NCI-H2196 treated with DMSO at 0.1 percent for 48 hours (cell line): ENCODE measurements at regions not wholly inside any gene's neighbourhood (a gene's known extent, or its start where the extent isn't known, plus 50 kb on each side); places are given as distances from the start of the nearest gene placed in this dataset.

ENCODE experiments used
- DNase-seq: peaks from one replicate; lab custom pipeline; 2025; ENCODE audit not compliant: unreplicated experiment; lab: John Stamatoyannopoulos, UW

DNA sequence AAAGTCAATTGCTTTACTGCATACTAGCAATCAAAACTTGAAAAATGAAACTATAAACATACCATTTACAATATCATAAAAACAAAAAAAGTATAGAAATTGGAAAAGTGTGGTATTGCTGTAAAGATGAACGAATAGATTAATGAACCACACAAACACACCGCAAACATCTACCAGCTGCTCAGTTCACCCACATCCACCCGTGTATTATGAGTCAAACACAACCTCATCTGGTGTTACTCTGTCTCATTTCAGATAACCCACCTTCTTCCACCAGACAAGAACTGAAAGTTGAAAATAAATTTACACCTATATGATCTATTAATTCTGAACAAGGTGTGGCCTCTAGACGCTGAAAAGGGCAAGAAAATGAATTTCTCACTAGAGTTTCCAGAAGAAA, 53.3 kb downstream of the BLID start:
- no peak for DNase-seq

DNA sequence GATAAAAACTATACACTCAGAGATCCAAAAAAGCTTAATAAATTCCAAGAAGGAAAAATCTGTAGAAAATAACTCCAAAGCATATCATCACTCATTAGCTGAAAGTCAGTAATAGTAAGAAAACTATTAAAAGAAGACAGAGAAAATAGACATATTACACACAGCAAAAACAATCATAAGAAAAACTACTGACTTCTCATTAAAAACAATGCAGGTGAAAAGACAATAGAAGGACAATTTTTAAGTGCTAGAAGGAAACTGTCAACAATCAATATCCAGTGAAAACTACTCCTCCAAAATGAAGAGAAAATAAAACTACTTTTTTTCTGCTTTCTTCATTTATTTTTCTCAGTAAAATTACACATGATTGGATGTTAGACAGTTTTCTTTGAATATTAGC, 56.5 kb downstream of the BLID start:
- DNase-seq: no peak

DNA sequence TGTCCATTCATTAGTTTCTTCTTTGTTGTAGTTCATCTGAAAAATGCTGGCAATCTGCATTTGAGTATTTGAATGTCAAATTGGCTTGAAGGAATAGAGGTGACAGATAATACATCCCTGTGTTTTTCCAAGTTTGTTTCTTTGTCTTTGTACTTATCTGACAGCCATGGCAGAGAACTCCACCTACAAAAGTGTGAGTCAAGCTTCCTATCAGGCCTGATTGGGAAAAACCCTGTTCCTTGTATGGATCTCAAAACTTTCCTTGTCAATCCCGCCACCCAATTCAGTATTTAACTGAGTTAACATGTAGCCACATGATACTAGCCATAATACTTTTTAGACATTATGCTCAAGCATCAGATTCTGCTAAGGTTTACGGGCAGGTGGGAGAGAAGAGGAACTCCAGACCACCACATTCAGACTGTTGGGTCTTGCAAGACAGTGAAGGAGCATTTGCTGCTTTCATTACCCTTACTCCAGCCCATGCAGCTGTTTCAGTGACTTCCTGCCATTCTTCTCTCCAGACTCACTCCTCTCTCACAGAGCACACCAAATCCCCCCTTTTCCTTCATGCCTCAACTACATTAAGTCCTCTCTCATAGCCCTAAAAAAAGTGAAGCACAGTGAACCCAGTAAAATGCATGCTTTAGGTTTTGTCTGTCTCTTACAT, 65.9 kb downstream of the BLID start:
- DNase-seq: no peak

DNA sequence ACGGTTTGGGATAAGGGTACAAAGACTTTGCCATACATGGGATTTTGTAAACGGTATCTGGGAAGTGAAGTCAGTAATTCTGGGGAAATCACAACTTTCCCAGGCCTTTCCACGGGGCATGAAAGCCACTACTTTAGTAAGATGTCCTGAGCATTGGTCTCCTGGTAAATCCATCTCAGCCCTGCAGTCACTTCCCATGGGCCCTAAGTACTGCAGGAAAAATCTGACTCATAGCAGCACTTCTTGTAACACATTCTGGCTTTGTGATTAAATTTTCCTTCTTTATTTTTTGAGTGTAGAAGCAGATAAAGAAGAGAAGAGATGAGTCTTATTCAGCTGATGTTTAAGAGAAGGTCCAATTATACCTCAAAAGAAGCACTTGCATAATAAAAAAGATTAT, 67.6 kb downstream of the BLID start:
- no peak for DNase-seq

DNA sequence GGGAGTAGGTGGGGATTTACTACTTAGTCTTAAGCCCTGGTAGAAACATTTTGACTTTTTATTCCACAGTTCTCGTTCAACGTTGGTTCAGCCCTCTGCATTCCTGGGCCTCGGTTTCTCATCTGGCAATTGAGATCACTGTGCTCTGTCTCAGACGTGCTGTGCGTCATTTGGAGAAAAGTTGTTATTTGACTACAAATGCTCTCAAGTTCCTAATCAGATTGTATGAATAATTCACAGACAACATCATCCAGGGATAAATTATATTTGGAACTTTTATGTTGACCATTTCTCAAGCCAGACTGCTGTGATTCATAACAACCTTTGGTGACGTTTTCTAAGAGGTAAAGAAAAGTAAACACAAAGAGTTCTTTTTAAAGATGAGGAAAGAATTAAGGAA, 69.2 kb downstream of the BLID start:
- DNase-seq: no peak

DNA sequence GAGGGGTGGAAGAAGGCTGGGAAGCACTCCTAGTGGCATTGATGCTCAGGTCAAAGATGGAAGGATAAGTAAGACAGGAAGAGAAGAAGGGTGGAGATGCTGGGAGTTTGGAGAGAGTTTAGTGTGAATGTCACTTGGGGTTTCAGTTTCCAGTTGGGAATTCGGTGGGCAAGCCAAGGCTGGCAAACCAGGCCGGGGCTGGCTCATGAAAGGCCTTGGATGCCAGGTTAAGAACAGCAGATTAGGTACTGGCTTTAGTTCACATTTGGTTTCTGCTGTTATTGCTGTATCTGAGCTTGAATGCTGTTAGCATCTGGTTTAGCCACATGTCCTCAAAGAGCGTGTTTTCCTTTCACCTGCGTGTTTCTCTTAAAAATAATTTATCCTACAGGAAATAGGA, 69.6 kb downstream of the BLID start:
- DNase-seq: no peak

DNA sequence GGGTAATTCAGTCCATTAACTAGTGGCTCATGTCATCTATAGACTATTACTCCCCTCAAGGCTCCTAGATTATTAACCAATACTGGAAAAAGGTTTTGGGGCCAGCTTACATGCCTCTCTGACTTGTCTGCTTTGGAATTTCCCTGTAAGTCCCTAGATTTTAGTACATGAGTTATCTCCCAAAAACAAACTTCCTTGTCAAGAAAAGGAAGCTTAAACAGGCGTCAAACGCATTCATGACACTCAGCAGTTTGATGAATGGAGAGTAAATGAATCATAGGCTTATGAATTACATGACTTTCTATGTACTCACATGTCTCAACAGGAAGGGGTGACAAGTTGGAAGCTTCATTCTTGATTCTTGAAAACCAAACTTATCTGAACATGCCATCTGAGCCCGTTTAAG, 70.8 kb downstream of the BLID start:
- DNase-seq: no peak

DNA sequence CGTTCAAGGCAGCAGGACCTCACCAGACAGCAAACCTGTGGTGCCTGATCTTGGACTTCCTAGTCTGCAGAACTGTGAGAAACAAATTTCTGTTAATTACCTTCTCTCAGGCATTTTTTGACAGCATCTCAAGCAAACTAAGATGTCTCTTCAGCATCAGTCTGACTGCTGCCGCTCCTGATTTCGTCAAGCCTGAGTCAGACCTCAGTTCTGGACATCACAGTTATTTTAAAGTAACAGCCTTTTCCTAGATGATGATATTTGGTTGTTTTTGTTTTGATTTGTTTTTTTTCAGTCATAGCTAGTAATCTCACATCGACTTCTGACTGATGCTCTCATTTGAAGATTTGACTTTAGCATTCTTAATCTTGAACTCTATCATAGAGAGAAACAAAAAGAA, 71.9 kb downstream of the BLID start:
- no peak for DNase-seq

DNA sequence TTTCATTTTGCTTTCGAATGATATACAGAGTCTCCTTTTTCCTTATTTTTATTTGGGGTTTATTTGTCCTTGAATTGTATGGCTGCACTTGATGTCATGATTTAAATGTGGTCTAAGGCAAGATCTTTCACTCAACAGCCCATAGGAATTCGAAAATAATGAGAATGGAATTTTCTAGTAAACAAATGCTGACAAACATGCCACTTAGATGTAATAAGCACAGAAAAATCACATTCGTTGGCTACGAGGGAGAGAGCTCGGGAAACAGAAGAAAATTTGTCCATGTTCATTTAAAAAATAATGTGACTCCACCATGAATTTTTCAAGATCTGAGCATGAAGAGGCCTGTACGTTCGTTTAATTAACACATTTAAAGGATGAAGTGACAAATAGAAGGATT, 73.0 kb downstream of the BLID start:
- no peak for DNase-seq

DNA sequence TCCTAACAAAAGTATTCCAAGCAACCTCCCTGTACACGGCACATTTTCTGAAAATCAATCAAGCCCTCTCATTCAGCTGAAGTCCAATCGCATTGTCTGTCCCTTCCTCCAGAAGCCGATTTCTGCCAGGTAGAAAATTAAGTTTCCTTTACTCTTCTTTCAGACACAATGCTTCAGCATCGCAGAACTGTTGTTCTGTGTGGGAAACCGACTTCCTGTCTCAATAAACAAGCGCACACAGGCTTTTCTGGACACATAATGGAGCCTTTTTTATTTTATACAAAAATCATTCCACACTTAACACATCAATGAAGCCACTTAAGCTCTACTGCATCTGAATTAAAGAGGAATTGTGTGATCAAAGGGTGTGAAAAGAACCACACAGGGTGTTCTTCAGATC, 75.6 kb downstream of the BLID start:
- no peak for DNase-seq

DNA sequence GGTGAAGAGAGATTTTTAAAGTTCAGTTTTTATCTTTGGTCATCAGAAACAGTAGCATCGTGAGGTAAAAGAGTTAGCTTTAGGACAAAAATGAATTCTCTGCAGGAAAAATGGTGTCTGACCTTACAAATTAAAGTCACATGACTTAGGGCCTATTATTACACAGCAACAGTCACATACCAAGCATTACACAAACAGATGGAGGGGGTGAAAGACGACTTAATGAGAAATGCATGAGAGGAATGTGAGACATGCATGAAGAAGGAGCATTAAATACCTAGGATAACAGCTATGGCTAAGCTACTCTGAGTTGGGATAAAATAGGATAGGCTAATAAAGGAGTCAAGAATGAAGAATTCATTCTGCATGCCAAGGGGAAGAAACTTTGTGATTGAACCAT, 77.5 kb downstream of the BLID start:
- DNase-seq: no peak

DNA sequence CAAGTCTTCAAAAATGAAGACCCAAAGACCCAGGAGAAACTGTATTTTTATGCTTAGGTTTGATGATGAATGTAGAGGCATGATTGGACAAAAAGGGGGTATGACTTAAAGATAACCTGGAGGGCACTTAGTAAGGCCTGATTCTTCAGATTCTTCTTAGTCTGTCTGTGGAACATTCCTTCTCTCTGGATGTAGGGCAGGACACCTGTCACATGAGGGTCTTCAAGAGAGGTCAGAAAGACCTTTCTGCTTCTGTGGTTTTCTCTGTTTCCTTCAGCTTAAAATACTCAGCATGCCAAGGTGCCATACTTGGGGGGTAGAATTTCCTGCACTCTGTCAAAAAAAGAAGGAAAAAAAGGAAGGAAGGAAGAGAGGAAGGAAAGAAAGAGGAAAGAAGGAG, 78.1 kb downstream of the BLID start:
- no peak for DNase-seq

DNA sequence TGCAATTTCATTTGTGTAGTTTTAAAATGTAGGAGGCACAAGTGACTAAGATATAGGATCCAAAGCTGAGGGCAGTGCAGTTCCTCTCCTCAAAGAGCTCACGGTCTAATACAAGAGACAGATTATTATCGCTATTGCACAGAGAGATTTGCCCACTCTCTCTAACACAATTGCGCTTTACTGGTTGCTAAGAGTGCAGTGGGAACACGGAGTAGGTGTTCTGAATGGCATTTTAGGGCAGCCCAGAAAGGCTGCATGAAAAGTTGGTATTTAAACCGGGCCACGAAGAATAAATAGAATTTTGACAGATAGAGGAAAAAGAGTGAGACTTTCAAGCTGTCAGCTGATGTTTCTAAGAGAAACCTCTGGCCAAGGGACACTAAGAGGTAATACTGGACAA, 79.5 kb downstream of the BLID start:
- DNase-seq: no peak

DNA sequence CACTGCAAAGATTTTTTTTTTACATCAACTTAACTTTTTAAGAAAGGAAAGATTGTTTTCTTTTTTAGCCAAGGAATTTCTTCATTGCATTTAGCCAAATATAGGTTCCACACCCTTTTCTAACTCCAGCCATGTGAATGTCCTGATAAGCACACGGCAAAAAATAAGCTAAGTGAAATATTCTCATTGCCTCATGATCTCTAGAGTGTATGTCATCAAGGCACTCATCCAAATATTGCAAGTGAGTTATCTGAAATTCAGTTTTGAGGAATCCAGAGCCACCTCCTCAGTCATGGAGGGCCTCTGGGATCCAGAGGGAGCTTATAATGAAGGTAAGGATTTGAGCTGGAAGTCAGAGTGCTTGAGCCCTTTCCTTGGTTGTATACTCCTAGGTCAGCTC, 80.0 kb downstream of the BLID start:
- DNase-seq: no peak

DNA sequence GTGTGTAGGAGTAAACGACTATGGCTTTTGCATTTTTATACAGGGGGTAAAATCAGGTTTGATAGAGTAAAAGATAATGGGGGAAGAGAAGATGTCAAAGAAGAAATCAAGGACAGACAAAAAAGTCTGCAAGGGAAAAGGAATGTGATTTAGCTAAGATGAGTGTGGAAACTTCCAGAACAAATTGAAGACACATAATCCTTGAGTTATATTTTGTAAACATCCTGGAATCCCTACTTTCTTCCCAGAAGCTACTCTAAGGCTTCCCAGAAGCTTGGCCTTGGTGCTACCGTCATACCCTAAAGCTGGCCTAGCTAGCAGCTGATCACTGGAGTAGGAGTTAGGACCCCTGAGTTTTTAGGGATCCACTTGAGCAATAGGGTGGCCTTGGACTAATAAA, 82.4 kb downstream of the BLID start:
- no peak for DNase-seq

DNA sequence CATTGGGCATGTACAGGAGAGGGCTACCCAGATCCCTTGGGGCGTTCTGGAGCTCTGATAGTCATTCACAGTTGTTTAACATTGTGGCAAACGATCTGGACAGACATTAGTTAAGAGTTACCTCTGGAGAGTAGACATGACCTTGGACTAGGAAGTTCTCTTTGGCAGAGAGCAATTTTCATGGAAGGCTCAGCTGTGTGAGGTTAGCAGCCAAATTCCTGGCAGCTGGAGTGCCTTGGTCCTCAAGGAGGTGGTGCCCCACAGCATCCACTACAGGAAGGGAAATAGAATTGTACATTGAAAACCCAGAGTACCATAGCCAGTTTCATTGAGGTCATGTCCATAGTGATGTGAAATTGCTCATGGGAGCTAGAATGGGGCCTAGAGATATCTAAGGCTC, 82.8 kb downstream of the BLID start:
- DNase-seq: no peak

DNA sequence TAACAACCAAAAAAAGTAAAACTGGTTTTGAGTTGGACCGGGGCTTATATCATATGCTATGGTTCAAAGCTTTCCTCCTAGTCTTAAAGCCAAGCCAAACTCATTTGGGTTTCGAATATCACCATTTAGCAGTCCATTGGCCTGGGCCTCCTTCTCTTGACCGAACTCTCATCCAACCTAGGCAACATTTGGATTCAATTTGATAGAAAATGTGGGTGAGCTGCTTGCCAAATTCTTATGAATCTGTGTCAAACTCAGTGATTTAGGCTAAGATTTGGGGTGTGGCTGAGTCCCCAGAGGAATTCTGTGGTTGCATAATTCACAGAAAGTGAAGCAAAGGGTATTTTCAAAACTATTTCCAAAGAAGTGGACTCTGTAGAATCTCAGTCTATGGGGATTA, 83.7 kb downstream of the BLID start:
- DNase-seq: no peak

DNA sequence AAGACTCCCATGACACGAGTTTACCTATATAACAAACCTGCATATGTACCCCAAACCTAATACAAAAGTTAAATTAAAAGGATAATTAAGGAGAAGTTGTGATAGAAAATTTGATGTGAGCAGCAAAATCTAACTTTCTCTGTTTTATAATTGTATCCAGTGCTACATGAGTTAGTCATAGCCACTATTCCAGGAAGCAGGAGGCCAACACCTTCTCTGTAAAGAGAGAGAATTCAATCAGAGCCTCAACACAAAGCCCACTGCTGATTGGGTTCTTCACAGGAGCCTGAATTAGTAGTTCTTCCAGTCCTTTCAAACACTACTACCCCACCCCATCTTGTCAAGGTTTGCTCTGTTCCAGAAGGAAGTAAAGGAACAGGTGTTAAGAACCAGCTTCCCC, 84.2 kb downstream of the BLID start:
- no peak for DNase-seq

DNA sequence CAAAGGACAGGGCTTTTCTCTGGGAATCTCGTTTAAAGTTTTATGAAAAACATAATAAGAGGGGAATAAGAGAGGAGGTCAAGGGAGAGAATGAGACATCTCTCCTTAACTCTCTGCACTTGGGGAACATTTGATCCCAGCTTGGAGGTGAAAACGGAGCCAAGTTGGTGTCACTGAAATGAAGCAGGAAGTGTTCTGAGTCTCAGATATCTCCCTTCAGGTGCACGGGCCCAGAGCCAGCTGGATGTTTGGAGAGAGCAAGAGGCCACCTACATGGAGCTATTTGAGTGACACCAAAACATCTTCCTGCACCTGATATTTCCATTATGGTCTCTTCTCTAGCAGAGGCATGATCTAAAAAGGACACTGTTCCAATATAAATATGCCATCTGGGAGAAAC, 85.7 kb downstream of the BLID start:
- DNase-seq: no peak

DNA sequence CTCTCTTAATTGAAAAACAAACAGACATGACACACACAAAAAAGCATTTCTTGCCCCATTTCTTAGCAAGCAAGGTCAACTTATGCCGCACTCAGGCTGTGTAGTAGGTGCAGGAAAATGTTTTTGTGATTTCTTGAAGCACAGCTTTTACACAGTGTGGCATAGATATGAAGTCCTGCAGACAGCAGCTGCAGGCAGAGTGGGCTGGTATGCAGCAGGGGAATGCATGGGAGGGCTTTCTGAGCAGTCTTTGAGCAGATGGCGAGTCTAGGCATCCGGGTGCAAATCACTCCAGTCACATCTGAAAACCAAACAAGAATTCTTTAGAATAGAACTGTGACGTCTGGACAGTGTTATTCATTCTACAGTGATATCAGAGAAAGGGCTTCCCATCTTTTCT, 87.5 kb downstream of the BLID start:
- DNase-seq: no peak

DNA sequence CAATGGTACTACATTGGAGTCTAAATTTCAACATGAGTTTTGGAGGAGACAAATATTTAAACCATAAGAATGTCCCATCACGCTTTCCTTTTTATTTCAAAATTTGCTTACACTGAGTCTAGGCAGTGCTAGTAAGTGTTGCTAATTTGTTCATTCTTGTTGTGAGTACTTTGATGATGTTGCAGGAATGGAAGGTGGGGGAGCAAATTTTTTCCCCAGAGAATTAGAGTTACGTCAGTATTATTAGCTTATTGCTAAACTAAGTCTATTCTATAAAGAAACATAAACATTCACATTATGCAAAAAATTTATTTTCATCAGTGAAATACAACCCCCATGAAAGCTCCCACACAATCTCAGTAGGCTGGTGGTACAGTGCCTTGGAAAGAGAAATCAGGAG, 88.0 kb downstream of the BLID start:
- DNase-seq: no peak

DNA sequence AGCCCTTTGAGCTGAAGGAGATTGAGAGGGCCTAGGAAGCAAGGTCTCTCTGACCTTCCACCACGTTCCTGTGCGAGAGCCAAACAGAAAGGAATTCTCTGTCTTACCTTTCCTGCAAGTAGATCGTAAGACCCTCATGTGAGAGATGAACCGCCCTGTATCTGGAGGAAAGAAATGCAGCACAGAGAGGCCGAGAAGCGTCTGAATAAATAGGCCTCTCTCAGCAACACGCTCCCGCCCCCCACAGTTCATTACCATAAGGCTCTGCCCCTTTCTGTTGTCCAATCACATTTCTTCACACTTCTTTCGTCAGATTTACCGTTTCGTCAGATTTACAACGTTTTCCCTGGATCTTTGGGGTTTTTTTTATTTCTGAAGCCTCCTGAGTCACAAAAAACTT, 90.3 kb downstream of the BLID start:
- no peak for DNase-seq

DNA sequence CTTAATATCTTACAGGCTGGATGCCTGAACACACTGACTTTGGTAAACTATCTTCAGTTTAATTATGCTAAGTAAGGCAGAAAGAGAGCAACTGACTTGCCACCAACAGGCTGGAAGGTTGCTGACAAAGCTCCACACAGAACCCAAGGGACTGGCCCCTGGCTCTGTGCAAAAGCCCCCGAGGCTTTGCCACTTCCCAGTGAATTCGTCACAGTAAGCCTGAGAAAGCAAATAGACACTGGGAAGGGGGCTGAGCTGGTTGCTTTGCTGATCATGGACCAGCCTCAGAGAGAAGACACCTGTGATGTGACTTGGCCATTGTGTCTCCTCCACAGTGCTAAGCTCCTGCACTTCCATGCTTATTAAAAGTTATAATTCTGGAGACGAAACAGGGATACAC, 91.7 kb downstream of the BLID start:
- no peak for DNase-seq
